Hepatocyte (in vitro differentiated cells): ENCODE measurements at regions not wholly inside any gene's neighbourhood (a gene's known extent, or its start where the extent isn't known, plus 50 kb on each side); places are given as distances from the start of the nearest gene placed in this dataset.

ENCODE experiments used
- DNase-seq: peaks from one replicate; pipeline ENCODE4 v3.0.0-alpha.2; 2016; ENCODE audit warnings: low spot score
- H2AFZ ChIP-seq: fragments of 200-600 bp; sonication (generic); 2 replicates; pipeline ENCODE4 v1.6.0; 2016; ENCODE audit warnings: antibody characterized with exemption, mild to moderate bottlenecking
- H3K27ac ChIP-seq: fragments of 200-600 bp; sonication (generic); 2 replicates; pipeline ENCODE4 v1.5.1; 2016; ENCODE audit warnings: mild to moderate bottlenecking
- H3K27me3 ChIP-seq: fragments of 200-600 bp; sonication (generic); 2 replicates; pipeline ENCODE4 v1.6.1; 2016
- H3K36me3 ChIP-seq: fragments of 200-600 bp; sonication (generic); replicated peaks from 2 replicates; pipeline ENCODE4 v1.5.1; 2016; ENCODE audit warnings: low read depth; ENCODE audit not compliant: insufficient read depth
- H3K4me1 ChIP-seq: fragments of 200-600 bp; sonication (generic); 2 replicates; pipeline ENCODE4 v1.5.1; 2016; ENCODE audit warnings: mild to moderate bottlenecking, moderate library complexity; ENCODE audit not compliant: insufficient read depth
- H3K4me2 ChIP-seq: fragments of 200-600 bp; sonication (generic); 2 replicates; pipeline ENCODE4 v1.6.0; 2016
- H3K4me3 ChIP-seq: fragments of 200-600 bp; sonication (generic); 2 replicates; pipeline ENCODE4 v1.5.1; 2016; ENCODE audit warnings: mild to moderate bottlenecking
- H3K79me2 ChIP-seq: fragments of 200-600 bp; sonication (generic); 2 replicates; pipeline ENCODE4 v1.6.0; 2017; ENCODE audit warnings: mild to moderate bottlenecking
- H3K9me2 ChIP-seq: fragments of 200-600 bp; sonication (generic); replicated peaks from 2 replicates; pipeline ENCODE4 v1.6.0; 2017; ENCODE audit warnings: mild to moderate bottlenecking; ENCODE audit not compliant: insufficient read depth
- H3K9me3 ChIP-seq: fragments of 200-600 bp; sonication (generic); 2 replicates; pipeline ENCODE4 v1.5.1; 2016; ENCODE audit warnings: low read depth, mild to moderate bottlenecking
- H4K20me1 ChIP-seq: fragments of 200-600 bp; sonication (generic); 2 replicates; pipeline ENCODE4 v1.6.0; 2016; ENCODE audit warnings: mild to moderate bottlenecking; ENCODE audit not compliant: insufficient read depth, poor library complexity, severe bottlenecking
- EZH2 ChIP-seq: fragments of 200-600 bp; sonication (generic); IDR thresholded peaks from 2 replicates; pipeline ENCODE4 v1.6.1; 2016; ENCODE audit warnings: antibody characterized with exemption, mild to moderate bottlenecking, borderline replicate concordance
- EZH2phosphoT487 ChIP-seq: fragments of 200-600 bp; sonication (generic); IDR thresholded peaks from one replicate; pipeline ENCODE4 v1.6.1; 2018; ENCODE audit warnings: antibody characterized with exemption, mild to moderate bottlenecking, low read depth, moderate library complexity; ENCODE audit not compliant: unreplicated experiment, severe bottlenecking
- WGBS: methylation state at CpG from one replicate; pipeline ENCODE4 v1.1.6; 2016; ENCODE audit warnings: low lambda C conversion rate; ENCODE audit errors: missing lambda C conversion rate; 5-methylcytosine and 5-hydroxymethylcytosine counted together
- TF ChIP-seq, protein P1 (sequence below): fragments of 200-600 bp; sonication (generic); IDR thresholded peaks from 2 replicates; pipeline ENCODE4 v1.5.1; 2016; ENCODE audit warnings: antibody characterized with exemption, mild to moderate bottlenecking; ENCODE audit not compliant: poor library complexity

DNA sequence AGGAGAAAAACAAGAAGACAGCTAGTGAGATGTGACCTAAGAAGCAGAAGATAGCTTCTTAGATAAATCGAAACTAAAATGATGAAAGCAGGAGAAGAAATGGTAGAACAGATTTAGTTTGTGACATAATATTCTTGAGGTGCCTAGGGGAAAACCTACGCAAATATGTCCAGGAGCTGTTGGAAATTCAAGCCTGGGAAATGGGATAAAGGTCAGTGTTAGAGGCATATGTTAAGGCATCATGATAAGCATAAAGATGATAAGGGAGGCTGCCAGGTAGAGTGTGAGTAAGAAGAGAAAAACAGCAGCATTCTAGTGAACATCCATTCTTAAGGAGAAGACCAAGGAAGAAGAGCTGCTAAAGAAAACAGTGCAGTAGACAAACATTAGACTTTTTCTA is 109.6 kb upstream of the LGR5 start:
- Histone ChIP-seq H3K9me2 (no peaks in the 10 kb centered on the region), H3K4me3 (no peak overlapping the region), H3K79me2 (no peaks in the 10 kb centered on the region), H4K20me1 (no peaks in the 10 kb centered on the region), H3K36me3 (no peaks in the 10 kb centered on the region), H2AFZ (no peak overlapping the region), H3K4me1 (no peaks in the 10 kb centered on the region), H3K9me3 (no peaks in the 10 kb centered on the region), H3K4me2 (no peak overlapping the region), H3K27ac (no peak overlapping the region), H3K27me3 (no peaks in the 10 kb centered on the region)
- no peak for DNase-seq
- TF ChIP-seq, protein P1, sequence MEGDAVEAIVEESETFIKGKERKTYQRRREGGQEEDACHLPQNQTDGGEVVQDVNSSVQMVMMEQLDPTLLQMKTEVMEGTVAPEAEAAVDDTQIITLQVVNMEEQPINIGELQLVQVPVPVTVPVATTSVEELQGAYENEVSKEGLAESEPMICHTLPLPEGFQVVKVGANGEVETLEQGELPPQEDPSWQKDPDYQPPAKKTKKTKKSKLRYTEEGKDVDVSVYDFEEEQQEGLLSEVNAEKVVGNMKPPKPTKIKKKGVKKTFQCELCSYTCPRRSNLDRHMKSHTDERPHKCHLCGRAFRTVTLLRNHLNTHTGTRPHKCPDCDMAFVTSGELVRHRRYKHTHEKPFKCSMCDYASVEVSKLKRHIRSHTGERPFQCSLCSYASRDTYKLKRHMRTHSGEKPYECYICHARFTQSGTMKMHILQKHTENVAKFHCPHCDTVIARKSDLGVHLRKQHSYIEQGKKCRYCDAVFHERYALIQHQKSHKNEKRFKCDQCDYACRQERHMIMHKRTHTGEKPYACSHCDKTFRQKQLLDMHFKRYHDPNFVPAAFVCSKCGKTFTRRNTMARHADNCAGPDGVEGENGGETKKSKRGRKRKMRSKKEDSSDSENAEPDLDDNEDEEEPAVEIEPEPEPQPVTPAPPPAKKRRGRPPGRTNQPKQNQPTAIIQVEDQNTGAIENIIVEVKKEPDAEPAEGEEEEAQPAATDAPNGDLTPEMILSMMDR, result no peak
- no peak for TF ChIP-seq EZH2
- TF ChIP-seq EZH2phosphoT487, result no peak
- 76% methylated on average over 2 of the region's 2 CpGs for WGBS

DNA sequence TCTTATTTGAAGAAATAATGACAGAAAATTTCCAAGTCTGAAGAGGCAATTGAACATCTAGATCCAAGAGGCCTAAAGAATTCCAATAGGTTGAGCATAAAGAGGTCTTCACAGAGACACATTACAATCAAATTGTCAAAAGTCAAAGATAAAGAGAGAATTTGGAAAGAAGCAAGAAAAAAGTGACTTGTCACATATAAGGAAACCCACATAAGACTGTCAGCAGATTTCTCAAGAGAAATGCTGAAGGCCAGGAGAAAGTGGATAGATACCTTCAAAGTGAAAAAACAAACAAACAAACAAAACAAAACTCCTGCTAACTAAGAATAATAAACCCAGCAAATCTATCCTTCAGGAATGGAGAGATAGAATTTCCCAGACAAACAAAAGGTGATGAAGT is 118.1 kb upstream of the LGR5 start:
- DNase-seq, result no peak
- no peaks in the 10 kb centered on the region for H3K4me1 ChIP-seq
- H3K4me2 ChIP-seq, result no peak overlapping the region
- H3K79me2 ChIP-seq, result no peaks in the 10 kb centered on the region
- H3K27me3 ChIP-seq, result no peaks in the 10 kb centered on the region
- TF ChIP-seq, protein P1, result no peak
- TF ChIP-seq EZH2, result no peak
- TF ChIP-seq EZH2phosphoT487, result no peak
- H2AFZ ChIP-seq, result no peak overlapping the region
- H3K9me3 ChIP-seq, result peaks cover 12% of the 10 kb centered on the region
- no peaks in the 10 kb centered on the region for H4K20me1 ChIP-seq
- no peak overlapping the region for H3K4me3 ChIP-seq
- H3K36me3 ChIP-seq, result no peaks in the 10 kb centered on the region
- H3K9me2 ChIP-seq, result no peaks in the 10 kb centered on the region
- no peak overlapping the region for H3K27ac ChIP-seq

DNA sequence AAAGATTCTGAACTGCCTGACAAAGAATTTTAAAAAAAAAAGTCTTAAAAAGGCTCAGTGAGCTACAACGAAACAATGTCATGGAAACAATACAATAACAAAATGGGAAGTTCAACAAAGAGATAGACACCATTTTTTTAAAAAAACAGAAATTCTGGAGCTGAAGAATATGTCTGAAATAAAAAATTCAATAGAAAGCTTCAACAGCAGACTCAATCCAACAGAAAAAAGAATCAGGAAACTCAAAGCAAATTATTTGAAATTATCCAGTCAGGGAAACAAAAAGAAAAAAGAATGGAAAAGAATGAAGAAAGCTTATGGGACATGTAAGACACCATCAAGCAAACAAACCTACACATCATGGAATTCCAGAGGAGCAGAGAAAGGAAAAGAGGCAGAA is 118.5 kb upstream of the LGR5 start:
- Histone ChIP-seq H3K79me2 (no peaks in the 10 kb centered on the region), H3K36me3 (no peaks in the 10 kb centered on the region), H3K27ac (no peak overlapping the region), H3K4me2 (no peak overlapping the region), H3K4me3 (no peak overlapping the region), H3K9me2 (no peaks in the 10 kb centered on the region), H3K9me3 (peaks cover 12% of the 10 kb centered on the region), H2AFZ (no peak overlapping the region), H3K27me3 (no peaks in the 10 kb centered on the region), H4K20me1 (no peaks in the 10 kb centered on the region), H3K4me1 (no peaks in the 10 kb centered on the region)
- TF ChIP-seq EZH2, result no peak
- TF ChIP-seq EZH2phosphoT487, result no peak
- TF ChIP-seq, protein P1, result no peak
- no peak for DNase-seq
- WGBS, result 90% methylated on average over 1 of the region's 1 CpG

- WGBS, result 88% methylated on average over 9 of the region's 9 CpGs
- H3K27me3 ChIP-seq, result no peaks in the 10 kb centered on the region
- no peak for DNase-seq
- no peak overlapping the region for H2AFZ ChIP-seq
- no peak for TF ChIP-seq EZH2phosphoT487
- TF ChIP-seq, protein P1, result no peak
- no peak for TF ChIP-seq EZH2
- no peak overlapping the region for H3K27ac ChIP-seq
- no peaks in the 10 kb centered on the region for H3K9me3 ChIP-seq
- no peak overlapping the region for H3K4me3 ChIP-seq
- no peaks in the 10 kb centered on the region for H4K20me1 ChIP-seq
- no peaks in the 10 kb centered on the region for H3K36me3 ChIP-seq
- H3K4me2 ChIP-seq, result no peak overlapping the region
- no peaks in the 10 kb centered on the region for H3K4me1 ChIP-seq
- H3K9me2 ChIP-seq, result no peaks in the 10 kb centered on the region
- no peaks in the 10 kb centered on the region for H3K79me2 ChIP-seq
Observed at GRCh38 chr12:71315328-71315985, 124.1 kb upstream of the LGR5 start.
